ENCODE measurements at regions not wholly inside any gene's neighbourhood (a gene's known extent, or its start where the extent isn't known, plus 50 kb on each side); places are given as distances from the start of the nearest gene placed in this dataset.

DNA sequence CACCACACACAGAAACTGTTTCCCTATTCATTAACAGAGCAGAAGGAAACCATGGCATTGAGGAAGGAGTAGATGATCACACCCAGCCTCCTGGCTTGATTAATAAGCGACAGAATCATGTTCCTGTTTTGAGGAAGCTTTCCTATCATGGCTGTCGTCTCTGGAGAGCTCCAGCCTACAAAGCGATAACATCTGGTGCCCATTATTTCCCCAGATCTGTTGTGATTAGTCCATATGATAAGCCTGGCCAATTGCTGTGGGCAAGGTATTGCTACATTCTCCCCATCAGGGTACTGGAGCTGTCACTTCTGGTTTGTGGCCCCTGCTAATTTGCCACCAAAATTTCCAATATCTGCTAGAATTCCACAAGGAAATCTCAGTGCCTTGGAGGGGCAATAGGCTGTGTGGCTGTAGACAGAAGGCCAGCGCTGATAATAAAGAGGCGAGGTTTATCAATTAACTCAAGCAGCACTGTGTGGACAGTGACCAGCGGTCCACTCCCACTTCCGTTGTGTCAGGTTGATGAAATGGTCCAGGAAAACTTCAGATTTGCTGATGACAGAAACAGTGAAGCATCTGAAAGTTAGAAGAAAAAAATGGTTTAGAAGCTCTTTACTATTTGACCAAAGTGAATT is 66.4 kb downstream of the OLIG3 start:
- ATAC-seq, result no peak
- BruUV-seq (replicated peaks), result no TSS peak

More for the DNA sequence above, 66.4 kb downstream of the OLIG3 start:
- no peaks in the 10 kb centered on the region for H3K9me3 ChIP-seq (ENCODE audit: control insufficient read depth in 1 of 2, insufficient read depth in 1 of 2, low read depth in 1 of 2, low read length in 2 of 2)
- H3K4me1 ChIP-seq (ENCODE audit: control insufficient read depth in 1 of 2, insufficient read depth in 2 of 2, low read length in 2 of 2), result no peaks in the 10 kb centered on the region
- ChIA-PET CTCF (no interaction called here), RAD21 (ENCODE audit: low non-redundant PET in 1 of 2, low total read pairs in 2 of 2, uncharacterized antibody in 2 of 2, unreplicated experiment in 2 of 2) (no interaction called here), POLR2A (no interaction called here)
- no peaks in the 10 kb centered on the region for H3K36me3 ChIP-seq (ENCODE audit: control insufficient read depth in 1 of 2, insufficient read depth in 2 of 2, low read length in 2 of 2)
- H3K4me2 ChIP-seq (ENCODE audit: low read length), result no peak overlapping the region
- no peaks in the 10 kb centered on the region for H3K27me3 ChIP-seq (ENCODE audit: insufficient read depth, low read length)
- no peak overlapping the region for H3K9ac ChIP-seq (ENCODE audit: low read length)
- no peak overlapping the region for H3K27ac ChIP-seq (ENCODE audit: low read depth, low read length)
- 0 out of 2 replicates have a peak, but pooled peaks cover under 1% of the 10 kb centered on the region for H3K9me2 ChIP-seq (ENCODE audit: insufficient read depth)
- H3K79me2 ChIP-seq (ENCODE audit: insufficient read depth, low read length), result no peaks in the 10 kb centered on the region
- TF ChIP-seq FOSL1 (IDR thresholded peaks at IDR 0.05; ENCODE audit: low read depth) (no peak), RAD21 (IDR thresholded peaks at IDR 0.05; ENCODE audit: low read depth) (no peak), ZNF274 (IDR thresholded peaks at IDR 0.05; ENCODE audit: low read depth, low read length) (no peak), CEBPB (IDR thresholded peaks at IDR 0.05; ENCODE audit: low read depth) (no peak), TCF7L2 (IDR thresholded peaks at IDR 0.05; ENCODE audit: borderline replicate concordance, extremely low read depth, insufficient read depth, insufficient read length) (no peak), CBX3 (IDR thresholded peaks at IDR 0.05; ENCODE audit: low read depth) (no peak), POLR2A (IDR thresholded peaks at IDR 0.05; ENCODE audit: borderline replicate concordance, extremely low read depth, insufficient read depth, insufficient read length) (no peak), EZH2 (IDR thresholded peaks at IDR 0.05) (no peak), YY1 (IDR thresholded peaks at IDR 0.05; ENCODE audit: extremely low read depth, insufficient replicate concordance, low read depth, low read length) (no peak), EGR1 (IDR thresholded peaks at IDR 0.05; ENCODE audit: low read depth) (no peak), SP1 (IDR thresholded peaks at IDR 0.05; ENCODE audit: low read depth) (no peak), ZFX (IDR thresholded peaks at IDR 0.05) (no peak), POLR2AphosphoS5 (IDR thresholded peaks at IDR 0.05; ENCODE audit: low read depth, low read length) (no peak), SIN3A (IDR thresholded peaks at IDR 0.05; ENCODE audit: low read depth) (no peak), JUND (IDR thresholded peaks at IDR 0.05) (no peak), EZH2phosphoT487 (IDR thresholded peaks at IDR 0.05; ENCODE audit: borderline replicate concordance) (no peak)
- TF ChIP-seq, protein P1, sequence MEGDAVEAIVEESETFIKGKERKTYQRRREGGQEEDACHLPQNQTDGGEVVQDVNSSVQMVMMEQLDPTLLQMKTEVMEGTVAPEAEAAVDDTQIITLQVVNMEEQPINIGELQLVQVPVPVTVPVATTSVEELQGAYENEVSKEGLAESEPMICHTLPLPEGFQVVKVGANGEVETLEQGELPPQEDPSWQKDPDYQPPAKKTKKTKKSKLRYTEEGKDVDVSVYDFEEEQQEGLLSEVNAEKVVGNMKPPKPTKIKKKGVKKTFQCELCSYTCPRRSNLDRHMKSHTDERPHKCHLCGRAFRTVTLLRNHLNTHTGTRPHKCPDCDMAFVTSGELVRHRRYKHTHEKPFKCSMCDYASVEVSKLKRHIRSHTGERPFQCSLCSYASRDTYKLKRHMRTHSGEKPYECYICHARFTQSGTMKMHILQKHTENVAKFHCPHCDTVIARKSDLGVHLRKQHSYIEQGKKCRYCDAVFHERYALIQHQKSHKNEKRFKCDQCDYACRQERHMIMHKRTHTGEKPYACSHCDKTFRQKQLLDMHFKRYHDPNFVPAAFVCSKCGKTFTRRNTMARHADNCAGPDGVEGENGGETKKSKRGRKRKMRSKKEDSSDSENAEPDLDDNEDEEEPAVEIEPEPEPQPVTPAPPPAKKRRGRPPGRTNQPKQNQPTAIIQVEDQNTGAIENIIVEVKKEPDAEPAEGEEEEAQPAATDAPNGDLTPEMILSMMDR (IDR thresholded peaks at IDR 0.05 in 2 of 3, conservative IDR thresholded peaks at IDR 0.05 in 1 of 3; ENCODE audit: borderline replicate concordance in 1 of 3, insufficient read depth in 1 of 3, low read depth in 2 of 3, low read length in 2 of 3), result no peak
- TF ChIP-seq, protein P2, sequence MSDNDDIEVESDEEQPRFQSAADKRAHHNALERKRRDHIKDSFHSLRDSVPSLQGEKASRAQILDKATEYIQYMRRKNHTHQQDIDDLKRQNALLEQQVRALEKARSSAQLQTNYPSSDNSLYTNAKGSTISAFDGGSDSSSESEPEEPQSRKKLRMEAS (IDR thresholded peaks at IDR 0.05), result no peak
- TF ChIP-seq, protein P3, sequence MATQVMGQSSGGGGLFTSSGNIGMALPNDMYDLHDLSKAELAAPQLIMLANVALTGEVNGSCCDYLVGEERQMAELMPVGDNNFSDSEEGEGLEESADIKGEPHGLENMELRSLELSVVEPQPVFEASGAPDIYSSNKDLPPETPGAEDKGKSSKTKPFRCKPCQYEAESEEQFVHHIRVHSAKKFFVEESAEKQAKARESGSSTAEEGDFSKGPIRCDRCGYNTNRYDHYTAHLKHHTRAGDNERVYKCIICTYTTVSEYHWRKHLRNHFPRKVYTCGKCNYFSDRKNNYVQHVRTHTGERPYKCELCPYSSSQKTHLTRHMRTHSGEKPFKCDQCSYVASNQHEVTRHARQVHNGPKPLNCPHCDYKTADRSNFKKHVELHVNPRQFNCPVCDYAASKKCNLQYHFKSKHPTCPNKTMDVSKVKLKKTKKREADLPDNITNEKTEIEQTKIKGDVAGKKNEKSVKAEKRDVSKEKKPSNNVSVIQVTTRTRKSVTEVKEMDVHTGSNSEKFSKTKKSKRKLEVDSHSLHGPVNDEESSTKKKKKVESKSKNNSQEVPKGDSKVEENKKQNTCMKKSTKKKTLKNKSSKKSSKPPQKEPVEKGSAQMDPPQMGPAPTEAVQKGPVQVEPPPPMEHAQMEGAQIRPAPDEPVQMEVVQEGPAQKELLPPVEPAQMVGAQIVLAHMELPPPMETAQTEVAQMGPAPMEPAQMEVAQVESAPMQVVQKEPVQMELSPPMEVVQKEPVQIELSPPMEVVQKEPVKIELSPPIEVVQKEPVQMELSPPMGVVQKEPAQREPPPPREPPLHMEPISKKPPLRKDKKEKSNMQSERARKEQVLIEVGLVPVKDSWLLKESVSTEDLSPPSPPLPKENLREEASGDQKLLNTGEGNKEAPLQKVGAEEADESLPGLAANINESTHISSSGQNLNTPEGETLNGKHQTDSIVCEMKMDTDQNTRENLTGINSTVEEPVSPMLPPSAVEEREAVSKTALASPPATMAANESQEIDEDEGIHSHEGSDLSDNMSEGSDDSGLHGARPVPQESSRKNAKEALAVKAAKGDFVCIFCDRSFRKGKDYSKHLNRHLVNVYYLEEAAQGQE (IDR thresholded peaks at IDR 0.05; ENCODE audit: low read depth), result no peak
- TF ChIP-seq, protein P4, sequence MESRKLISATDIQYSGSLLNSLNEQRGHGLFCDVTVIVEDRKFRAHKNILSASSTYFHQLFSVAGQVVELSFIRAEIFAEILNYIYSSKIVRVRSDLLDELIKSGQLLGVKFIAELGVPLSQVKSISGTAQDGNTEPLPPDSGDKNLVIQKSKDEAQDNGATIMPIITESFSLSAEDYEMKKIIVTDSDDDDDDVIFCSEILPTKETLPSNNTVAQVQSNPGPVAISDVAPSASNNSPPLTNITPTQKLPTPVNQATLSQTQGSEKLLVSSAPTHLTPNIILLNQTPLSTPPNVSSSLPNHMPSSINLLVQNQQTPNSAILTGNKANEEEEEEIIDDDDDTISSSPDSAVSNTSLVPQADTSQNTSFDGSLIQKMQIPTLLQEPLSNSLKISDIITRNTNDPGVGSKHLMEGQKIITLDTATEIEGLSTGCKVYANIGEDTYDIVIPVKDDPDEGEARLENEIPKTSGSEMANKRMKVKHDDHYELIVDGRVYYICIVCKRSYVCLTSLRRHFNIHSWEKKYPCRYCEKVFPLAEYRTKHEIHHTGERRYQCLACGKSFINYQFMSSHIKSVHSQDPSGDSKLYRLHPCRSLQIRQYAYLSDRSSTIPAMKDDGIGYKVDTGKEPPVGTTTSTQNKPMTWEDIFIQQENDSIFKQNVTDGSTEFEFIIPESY (IDR thresholded peaks at IDR 0.05; ENCODE audit: extremely low read depth, insufficient replicate concordance, low read length), result no peak
- DNase-seq (ENCODE audit: low read depth, low spot score), result no peak
- intact Hi-C loops (cut with micrococcal nuclease), result no loop called here
- H3K4me3 ChIP-seq (replicated peaks in 1 of 2; ENCODE audit: low read depth in 1 of 2, low read length in 2 of 2), result no peak overlapping the region
- no peaks in the 10 kb centered on the region for H4K20me1 ChIP-seq (ENCODE audit: insufficient read depth)
- no peak overlapping the region for H2AFZ ChIP-seq (ENCODE audit: low read depth, low read length, poor library complexity, severe bottlenecking)
